ENCODE measurements at regions not wholly inside any gene's neighbourhood (a gene's known extent, or its start where the extent isn't known, plus 50 kb on each side); places are given as distances from the start of the nearest gene placed in this dataset.

DNA sequence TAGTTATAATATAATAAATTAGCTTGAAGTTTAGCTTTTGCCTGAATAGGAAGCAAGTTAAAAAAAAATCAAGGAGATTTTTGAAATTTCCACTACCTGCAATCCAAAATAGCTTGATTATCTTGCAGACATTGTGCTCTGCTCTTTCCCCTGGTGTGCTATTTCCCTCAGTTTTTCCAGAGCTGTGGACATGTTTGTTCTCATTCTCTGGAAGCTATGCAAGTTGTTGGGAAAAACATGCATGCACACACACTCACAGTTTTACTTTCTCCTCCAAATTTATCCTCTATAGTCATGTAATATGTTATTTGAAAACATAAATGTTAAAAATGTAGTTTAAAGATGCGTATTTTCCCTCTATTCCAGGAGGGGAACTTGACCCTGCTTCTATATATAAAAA lies 225.8 kb upstream of the ARSJ start:
- TF ChIP-seq CTCF (IDR thresholded peaks at IDR 0.05; ENCODE audit: low read depth, low read length) (no peak), POLR2A (IDR thresholded peaks at IDR 0.05; ENCODE audit: extremely low read depth, insufficient read length) (no peak)
- TF ChIP-seq, protein P1, sequence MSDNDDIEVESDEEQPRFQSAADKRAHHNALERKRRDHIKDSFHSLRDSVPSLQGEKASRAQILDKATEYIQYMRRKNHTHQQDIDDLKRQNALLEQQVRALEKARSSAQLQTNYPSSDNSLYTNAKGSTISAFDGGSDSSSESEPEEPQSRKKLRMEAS (IDR thresholded peaks at IDR 0.05; ENCODE audit: low read depth, low read length): no peak
